H7 (cell line): ENCODE measurements at regions not wholly inside any gene's neighbourhood (a gene's known extent, or its start where the extent isn't known, plus 50 kb on each side); places are given as distances from the start of the nearest gene placed in this dataset.

Source experiments
- DNase-seq: peaks from one replicate; pipeline ENCODE4 v3.0.0; 2012
- H3K27me3 ChIP-seq: 2 replicates; pipeline ENCODE4 v1.6.0; 2011; ENCODE audit warnings: mild to moderate bottlenecking, low read length; ENCODE audit not compliant: control insufficient read depth, insufficient read depth
- H3K36me3 ChIP-seq: replicated peaks from 2 replicates; pipeline ENCODE4 v1.5.1; 2011; ENCODE audit warnings: low read length; ENCODE audit not compliant: control insufficient read depth, insufficient read depth
- H3K4me3 ChIP-seq: 2 replicates; pipeline ENCODE4 v1.5.1; 2011; ENCODE audit warnings: low read depth, mild to moderate bottlenecking, control low read depth, low read length, moderate library complexity; ENCODE audit not compliant: insufficient read depth

GRCh38 chr4:57448901-57449300 is 338.7 kb upstream of the IGFBP7 start:
- H3K4me3 ChIP-seq, result no peak overlapping the region
- H3K36me3 ChIP-seq, result no peaks in the 10 kb centered on the region
- no peak for DNase-seq
- H3K27me3 ChIP-seq, result no peaks in the 10 kb centered on the region

DNA sequence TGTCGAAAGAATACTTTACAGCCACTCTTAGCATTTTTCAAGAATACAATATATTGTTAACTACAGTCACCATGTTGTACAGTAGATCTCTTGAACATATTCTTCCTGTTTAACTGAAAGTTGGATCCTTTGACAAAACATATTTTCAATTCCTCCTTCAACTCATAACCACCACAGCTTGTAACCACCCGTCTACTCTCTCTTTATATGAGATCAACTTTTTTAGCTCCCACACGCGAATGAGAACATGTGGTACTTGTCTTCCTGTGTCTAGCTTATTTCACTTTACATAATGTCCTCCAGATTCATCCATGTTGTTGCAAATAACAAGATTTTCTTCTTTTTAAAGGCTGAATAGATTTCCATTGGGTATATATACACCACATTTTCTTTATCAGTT is 338.3 kb upstream of the IGFBP7 start:
- H3K4me3 ChIP-seq, result no peak overlapping the region
- H3K36me3 ChIP-seq, result no peaks in the 10 kb centered on the region
- H3K27me3 ChIP-seq, result no peaks in the 10 kb centered on the region
- DNase-seq, result no peak

- H3K27me3 ChIP-seq, result no peaks in the 10 kb centered on the region
- no peak for DNase-seq
- no peak overlapping the region for H3K4me3 ChIP-seq
- H3K36me3 ChIP-seq, result no peaks in the 10 kb centered on the region
Observed at GRCh38 chr4:57446266-57446665, 336.1 kb upstream of the IGFBP7 start.

DNA sequence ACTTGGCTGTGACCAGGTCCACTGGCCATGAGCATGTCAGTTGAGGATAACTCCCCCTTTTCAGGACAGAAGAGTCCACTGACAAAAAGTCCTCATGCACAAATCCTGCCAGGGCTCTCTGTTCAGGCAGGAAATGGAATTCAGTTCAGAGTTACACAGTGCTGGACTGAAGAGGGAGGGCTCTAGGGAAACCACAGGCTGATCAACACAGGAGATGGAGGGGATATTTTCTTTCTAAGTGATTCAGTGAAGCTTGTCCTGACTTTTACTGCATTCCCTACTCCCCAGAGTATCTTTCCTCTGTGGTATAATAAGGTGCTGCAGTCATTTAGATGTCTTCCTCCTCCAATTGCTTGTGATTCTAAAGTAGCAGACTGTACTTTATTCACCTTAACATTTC is 335.5 kb upstream of the IGFBP7 start:
- H3K36me3 ChIP-seq, result no peaks in the 10 kb centered on the region
- H3K4me3 ChIP-seq, result no peak overlapping the region
- DNase-seq, result no peak
- H3K27me3 ChIP-seq, result no peaks in the 10 kb centered on the region

DNA sequence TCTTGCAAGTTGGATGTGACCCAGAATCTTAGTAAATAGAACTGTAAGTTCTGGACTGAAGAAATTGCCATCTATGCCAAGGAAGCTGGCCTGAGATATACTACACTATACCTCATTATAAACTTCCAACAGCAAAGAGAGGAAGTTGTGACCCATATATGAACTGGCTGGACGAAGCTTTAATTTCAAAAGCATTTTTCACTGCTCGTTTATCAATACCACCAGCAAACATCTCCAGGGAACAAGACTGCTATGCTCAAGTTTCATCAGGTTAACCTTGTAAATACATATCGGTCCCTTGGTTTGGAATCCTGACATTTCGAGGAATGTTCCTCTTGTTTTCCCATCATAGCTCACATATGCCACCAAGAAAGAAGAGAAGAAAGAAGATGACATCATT is 334.5 kb upstream of the IGFBP7 start:
- DNase-seq, result no peak
- H3K27me3 ChIP-seq, result no peaks in the 10 kb centered on the region
- H3K4me3 ChIP-seq, result no peak overlapping the region
- H3K36me3 ChIP-seq, result no peaks in the 10 kb centered on the region

GRCh38 chr4:57443787-57444186 is 333.6 kb upstream of the IGFBP7 start:
- no peaks in the 10 kb centered on the region for H3K27me3 ChIP-seq
- DNase-seq, result no peak
- no peak overlapping the region for H3K4me3 ChIP-seq
- H3K36me3 ChIP-seq, result no peaks in the 10 kb centered on the region

GRCh38 chr4:57443308-57443707 is 333.1 kb upstream of the IGFBP7 start:
- Histone ChIP-seq H3K4me3 (no peak overlapping the region), H3K27me3 (no peaks in the 10 kb centered on the region), H3K36me3 (no peaks in the 10 kb centered on the region)
- DNase-seq, result no peak

DNA sequence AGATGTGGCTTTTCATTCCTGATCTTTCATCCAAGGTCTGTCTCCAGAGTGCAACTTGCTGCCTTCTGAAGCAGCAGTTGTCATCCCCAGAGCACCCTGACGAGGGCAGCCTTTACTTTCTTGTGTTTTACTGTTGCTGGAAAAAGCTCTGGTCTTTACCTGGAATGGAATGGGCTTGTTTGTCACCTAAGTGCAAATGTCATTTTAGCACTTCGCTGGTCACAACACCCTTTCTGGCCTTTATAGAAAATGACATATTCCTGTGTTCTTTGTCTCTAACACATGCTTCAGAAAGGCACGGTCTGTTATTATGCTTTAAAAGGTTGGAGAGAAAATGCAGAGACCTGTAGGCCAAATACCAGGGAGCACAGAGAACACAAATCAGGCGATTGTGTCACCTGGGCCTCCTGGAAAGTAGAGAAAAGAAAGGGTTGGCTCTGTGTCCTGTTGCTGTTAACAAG is 332.7 kb upstream of the IGFBP7 start:
- no peaks in the 10 kb centered on the region for H3K27me3 ChIP-seq
- H3K36me3 ChIP-seq, result no peaks in the 10 kb centered on the region
- DNase-seq, result peak; percentile 57
- H3K4me3 ChIP-seq, result no peak overlapping the region

GRCh38 chr4:57442241-57442640 is 332.1 kb upstream of the IGFBP7 start:
- H3K36me3 ChIP-seq, result no peaks in the 10 kb centered on the region
- DNase-seq, result no peak
- no peak overlapping the region for H3K4me3 ChIP-seq
- no peaks in the 10 kb centered on the region for H3K27me3 ChIP-seq

- no peak for DNase-seq
- Histone ChIP-seq H3K36me3 (no peaks in the 10 kb centered on the region), H3K27me3 (no peaks in the 10 kb centered on the region), H3K4me3 (no peak overlapping the region)
Observed at GRCh38 chr4:57437649-57438048, 327.5 kb upstream of the IGFBP7 start.

GRCh38 chr4:57435300-57435699 is 325.1 kb upstream of the IGFBP7 start:
- no peak for DNase-seq
- Histone ChIP-seq H3K4me3 (no peak overlapping the region), H3K27me3 (no peaks in the 10 kb centered on the region), H3K36me3 (no peaks in the 10 kb centered on the region)

GRCh38 chr4:57430726-57431125 is 320.5 kb upstream of the IGFBP7 start:
- no peak overlapping the region for H3K4me3 ChIP-seq
- no peaks in the 10 kb centered on the region for H3K36me3 ChIP-seq
- H3K27me3 ChIP-seq, result no peaks in the 10 kb centered on the region
- DNase-seq, result no peak

GRCh38 chr4:57426779-57427395 is 316.7 kb upstream of the IGFBP7 start:
- H3K36me3 ChIP-seq, result no peaks in the 10 kb centered on the region
- no peak overlapping the region for H3K4me3 ChIP-seq
- H3K27me3 ChIP-seq, result no peaks in the 10 kb centered on the region
- peak; percentile 50 for DNase-seq

DNA sequence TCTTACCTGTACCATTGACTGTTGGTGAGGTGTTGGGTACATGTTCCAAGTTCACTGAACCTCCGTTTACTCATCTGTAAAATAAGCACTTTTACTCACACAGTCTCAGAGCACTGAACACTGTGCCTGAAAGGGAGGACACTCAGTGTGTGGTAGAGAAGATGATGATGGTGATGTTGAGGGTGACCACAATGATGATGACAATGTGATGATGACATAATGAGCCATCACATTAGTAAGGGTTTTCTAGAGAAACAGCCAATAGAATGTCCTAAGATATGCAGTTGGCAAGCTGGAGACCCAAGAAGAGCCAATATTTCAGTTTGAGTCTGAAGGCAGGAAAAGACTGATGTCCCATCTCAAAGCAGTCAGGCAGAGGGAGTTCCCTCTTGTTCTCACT is 315.4 kb upstream of the IGFBP7 start:
- Histone ChIP-seq H3K4me3 (no peak overlapping the region), H3K27me3 (no peaks in the 10 kb centered on the region), H3K36me3 (no peaks in the 10 kb centered on the region)
- DNase-seq, result no peak

DNA sequence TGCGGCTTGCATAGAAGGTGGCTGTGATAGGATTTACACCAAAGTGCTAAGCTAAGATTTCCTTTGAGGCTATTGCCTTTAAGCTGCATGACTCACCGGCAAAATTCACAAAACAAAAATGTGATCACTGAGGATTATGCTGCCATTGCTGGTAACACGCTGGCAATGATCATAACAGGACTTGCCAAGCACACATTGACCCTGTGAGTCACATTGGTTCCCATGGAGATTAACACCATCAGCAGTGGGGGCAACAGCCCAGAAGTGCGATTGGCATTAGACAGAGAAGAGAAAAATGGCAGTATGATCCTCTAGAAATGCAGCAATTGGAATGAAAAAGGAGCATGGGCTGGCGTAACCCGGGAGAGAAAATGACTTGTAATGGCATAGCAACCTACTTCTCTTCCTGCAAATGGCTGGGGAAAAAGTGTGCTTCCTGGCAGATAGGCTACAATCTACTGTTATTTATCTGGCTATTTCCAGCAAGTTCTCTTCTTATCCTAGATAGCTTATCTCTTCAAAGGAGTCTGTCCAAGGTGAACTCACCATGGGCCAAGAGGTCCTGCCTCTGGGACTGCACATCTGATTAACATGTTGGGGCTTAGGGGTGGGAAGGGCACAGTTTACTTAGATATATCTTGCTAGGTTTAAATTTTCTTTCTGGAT is 314.2 kb upstream of the IGFBP7 start:
- no peak overlapping the region for H3K4me3 ChIP-seq
- no peaks in the 10 kb centered on the region for H3K27me3 ChIP-seq
- no peaks in the 10 kb centered on the region for H3K36me3 ChIP-seq
- no peak for DNase-seq
